ENCODE measurements at regions not wholly inside any gene's neighbourhood (a gene's known extent, or its start where the extent isn't known, plus 50 kb on each side); places are given as distances from the start of the nearest gene placed in this dataset.

- TF ChIP-seq CTCF (IDR thresholded peaks at IDR 0.05) (no peak), POLR2A (IDR thresholded peaks at IDR 0.05) (no peak)
Observed at GRCh38 chr12:131610181-131610580, 100.7 kb upstream of the SFSWAP start.

Measured in lower leg skin (tissue), 3 donors.